Psoas muscle (tissue), 7 donors: ENCODE measurements at regions not wholly inside any gene's neighbourhood (a gene's known extent, or its start where the extent isn't known, plus 50 kb on each side); places are given as distances from the start of the nearest gene placed in this dataset.

Experiments
- ATAC-seq, 4 donors: fragments of 200-7000 bp; cut with Tn5 transposase; one replicate each; pipeline ENCODE4 v1.9.1; 2020; ENCODE audit warnings: moderate library complexity in 3 of 4, mild to moderate bottlenecking in 2 of 4
- DNase-seq, 2 donors: peaks; one replicate each; pipeline ENCODE4 v3.0.0-alpha.2; 2020
- H3K27ac ChIP-seq: fragments of 200-600 bp; one replicate; pipeline ENCODE4 v1.8.0; 2022
- H3K27me3 ChIP-seq, 3 donors: fragments of 200-600 bp in 1 of 3; one replicate each; pipeline versions ENCODE4 v1.6.1 to v1.8.0; 2013 to 2022; ENCODE audit warnings: low read length in 2 of 3, mild to moderate bottlenecking in 2 of 3, moderate library complexity in 1 of 3; ENCODE audit not compliant: insufficient read depth in 3 of 3
- H3K36me3 ChIP-seq, 2 donors: fragments of 200-600 bp in 1 of 2; one replicate each; pipeline versions ENCODE4 v1.6.1 to v1.8.0; 2013 to 2022; ENCODE audit warnings: low read depth in 1 of 2, mild to moderate bottlenecking in 1 of 2, moderate library complexity in 1 of 2; ENCODE audit not compliant: insufficient read depth in 1 of 2
- H3K4me1 ChIP-seq: fragments of 200-600 bp; one replicate; pipeline ENCODE4 v1.8.0; 2022
- H3K4me3 ChIP-seq: fragments of 200-600 bp; one replicate; pipeline ENCODE4 v1.8.0; 2022; ENCODE audit warnings: mild to moderate bottlenecking
- H3K9me3 ChIP-seq: fragments of 200-600 bp; one replicate; pipeline ENCODE4 v1.8.0; 2022
- WGBS, 3 donors: extraction: QIAGEN DNeasy Blood & Tissue Kit; methylation state at CpG; one replicate each; pipeline versions ENCODE4 v1.1.6 to v1.1.7; 2013; 5-methylcytosine and 5-hydroxymethylcytosine counted together
- intact Hi-C, 2 donors: fragments of 100-400 bp; cut with DNase I; formaldehyde crosslinking; loops; one replicate each; pipeline versions ENCODE4 v1.11.0 to v1.14.2; 2022
- TF ChIP-seq, protein P1 (sequence below): fragments of 200-600 bp; IDR thresholded peaks from one replicate; pipeline ENCODE4 v1.8.0; 2022; ENCODE audit warnings: antibody characterized with exemption
- donor health status: healthy with polysubstance abuse.
- donor health status: DM: no; HTN: no; CAD: no; lungs with moderate emphysema.
- donor health status: Bipolar disorder and iron deficiency.
- donor health status: healthy.
- donor health status: DM: yes; HTN: yes; CAD: no.
- donor health status: DM: no; HTN: no; CAD: no.
- donor health status: DM: yes; HTN: yes; CAD: no.

DNA sequence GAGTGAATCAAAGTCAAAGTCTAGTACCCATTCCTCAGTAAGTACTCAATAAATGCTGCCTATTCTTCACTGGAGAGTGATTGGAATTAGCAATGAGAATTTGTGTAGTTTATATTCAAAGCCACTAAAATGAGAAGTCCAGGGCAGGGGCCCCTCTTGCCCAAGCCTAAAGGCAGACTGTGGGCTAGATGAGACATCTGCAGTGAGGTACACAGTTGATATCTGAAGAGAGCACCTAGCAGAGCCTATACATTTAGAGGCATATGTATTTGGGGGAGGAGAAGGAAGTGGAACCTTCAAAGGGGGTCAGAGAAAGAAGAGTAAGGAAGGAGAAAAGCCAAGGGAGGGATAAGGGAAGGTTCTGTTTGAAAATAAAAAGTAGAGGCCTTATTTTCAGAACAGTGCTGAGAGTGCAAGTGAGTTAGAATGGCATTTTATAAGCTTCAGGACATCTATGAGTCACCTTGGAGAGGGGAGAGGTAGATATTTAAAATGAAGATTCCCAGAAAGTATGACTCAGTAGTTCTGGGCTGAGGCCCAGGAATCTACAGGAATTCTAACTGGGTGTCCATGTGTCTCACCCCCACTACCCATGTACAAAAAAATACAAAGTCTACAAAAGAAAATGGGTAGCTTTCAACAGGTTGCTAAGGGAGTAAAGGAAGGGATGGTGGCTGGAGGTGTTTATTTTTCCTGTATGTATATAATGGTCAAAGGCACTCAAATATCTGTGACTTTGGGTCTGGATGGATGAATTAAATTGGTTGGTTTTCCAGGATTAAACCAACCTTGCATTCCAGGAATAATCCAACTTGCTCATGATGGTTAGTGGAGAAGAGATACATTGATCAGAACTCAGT lies 135.1 kb downstream of the ZFP64 start:
- no peaks in the 10 kb centered on the region for H3K36me3 ChIP-seq
- ATAC-seq (no peak), DNase-seq (no peak)
- no peak overlapping the region for H3K27ac ChIP-seq
- H3K4me1 ChIP-seq, result no peaks in the 10 kb centered on the region
- H3K9me3 ChIP-seq, result no peaks in the 10 kb centered on the region
- H3K27me3 ChIP-seq, result no peaks in the 10 kb centered on the region
- H3K4me3 ChIP-seq, result no peak overlapping the region
- intact Hi-C loops, result loop anchor here in 1 of 2 donors (1.0 kb wide), 1 partner anchor 35 kb away; no protein-coding TSS in a partner anchor
- TF ChIP-seq, protein P1, sequence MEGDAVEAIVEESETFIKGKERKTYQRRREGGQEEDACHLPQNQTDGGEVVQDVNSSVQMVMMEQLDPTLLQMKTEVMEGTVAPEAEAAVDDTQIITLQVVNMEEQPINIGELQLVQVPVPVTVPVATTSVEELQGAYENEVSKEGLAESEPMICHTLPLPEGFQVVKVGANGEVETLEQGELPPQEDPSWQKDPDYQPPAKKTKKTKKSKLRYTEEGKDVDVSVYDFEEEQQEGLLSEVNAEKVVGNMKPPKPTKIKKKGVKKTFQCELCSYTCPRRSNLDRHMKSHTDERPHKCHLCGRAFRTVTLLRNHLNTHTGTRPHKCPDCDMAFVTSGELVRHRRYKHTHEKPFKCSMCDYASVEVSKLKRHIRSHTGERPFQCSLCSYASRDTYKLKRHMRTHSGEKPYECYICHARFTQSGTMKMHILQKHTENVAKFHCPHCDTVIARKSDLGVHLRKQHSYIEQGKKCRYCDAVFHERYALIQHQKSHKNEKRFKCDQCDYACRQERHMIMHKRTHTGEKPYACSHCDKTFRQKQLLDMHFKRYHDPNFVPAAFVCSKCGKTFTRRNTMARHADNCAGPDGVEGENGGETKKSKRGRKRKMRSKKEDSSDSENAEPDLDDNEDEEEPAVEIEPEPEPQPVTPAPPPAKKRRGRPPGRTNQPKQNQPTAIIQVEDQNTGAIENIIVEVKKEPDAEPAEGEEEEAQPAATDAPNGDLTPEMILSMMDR, result no peak

DNA sequence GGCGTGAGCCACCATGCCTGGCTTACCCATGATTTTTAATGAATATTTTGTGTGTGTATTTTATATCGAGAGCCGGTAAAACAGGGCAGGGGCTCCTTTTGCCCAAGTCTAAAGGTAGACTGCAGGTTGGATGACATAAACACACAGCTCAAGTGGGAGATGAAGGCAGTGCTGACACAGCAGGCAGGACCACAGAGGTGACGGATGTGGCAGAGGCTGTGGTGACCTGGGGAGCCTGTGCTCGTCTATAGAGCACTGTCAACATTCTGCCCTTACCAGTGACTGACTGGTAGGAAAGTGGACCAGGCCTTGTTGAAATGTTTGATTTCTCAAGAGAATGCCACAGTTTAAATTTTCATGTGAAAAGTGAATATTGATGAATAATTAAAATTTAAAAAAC lies 137.5 kb downstream of the ZFP64 start:
- no peaks in the 10 kb centered on the region for H3K27me3 ChIP-seq
- ATAC-seq (no peak), DNase-seq (no peak)
- intact Hi-C loops, result no loop called here
- H3K27ac ChIP-seq, result no peak overlapping the region
- TF ChIP-seq, protein P1, result no peak
- no peaks in the 10 kb centered on the region for H3K36me3 ChIP-seq
- 90 to 97% (median 96%) methylated on average over 5 of the region's 5 CpGs for WGBS, 3 donors
- H3K4me1 ChIP-seq, result no peaks in the 10 kb centered on the region
- H3K4me3 ChIP-seq, result no peak overlapping the region
- H3K9me3 ChIP-seq, result no peaks in the 10 kb centered on the region

DNA sequence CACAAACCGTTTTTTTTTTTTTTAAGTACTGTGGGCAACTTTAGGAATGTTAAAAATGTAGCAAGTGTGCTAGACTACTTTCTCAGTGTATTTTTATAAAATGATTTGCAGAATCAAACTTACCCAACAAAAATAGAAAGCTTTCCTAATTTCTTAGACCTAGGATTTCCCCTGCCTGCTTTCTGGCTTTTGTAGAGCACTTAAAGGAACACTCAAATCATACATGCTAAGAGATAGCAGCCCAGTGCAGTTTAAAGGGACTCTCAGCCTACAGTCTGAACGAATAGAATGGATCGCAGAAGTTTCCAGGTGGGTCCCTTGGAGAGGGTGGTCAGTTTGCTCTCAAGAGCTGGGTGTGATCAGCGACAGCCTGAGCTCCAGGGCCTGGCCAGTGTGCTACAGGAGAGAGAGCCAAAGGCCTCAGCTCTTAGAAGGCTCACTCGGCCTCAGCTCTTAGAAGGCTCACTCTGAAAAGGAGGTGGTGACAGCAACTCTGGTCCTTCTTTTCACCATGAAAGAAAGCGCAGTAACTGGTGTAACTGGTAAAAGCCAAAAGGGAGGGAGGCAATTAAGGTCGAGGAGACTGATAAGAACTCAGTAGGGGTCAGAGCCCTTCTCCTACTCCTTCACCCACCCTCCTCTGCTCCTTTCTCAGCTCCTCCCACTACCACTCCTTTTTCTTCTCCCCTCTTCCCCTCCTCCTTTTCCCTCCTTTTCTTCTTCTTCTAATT lies 142.4 kb downstream of the ZFP64 start:
- no peaks in the 10 kb centered on the region for H3K36me3 ChIP-seq
- H3K9me3 ChIP-seq, result no peaks in the 10 kb centered on the region
- H3K4me3 ChIP-seq, result no peak overlapping the region
- TF ChIP-seq, protein P1, result no peak
- H3K27ac ChIP-seq, result no peak overlapping the region
- H3K4me1 ChIP-seq, result no peaks in the 10 kb centered on the region
- no peak for ATAC-seq
- intact Hi-C loops, result no loop called here
- no peak for DNase-seq
- WGBS, 3 donors, result 42 to 49% (median 45%) methylated on average over 7 of the region's 7 CpGs
- no peaks in the 10 kb centered on the region for H3K27me3 ChIP-seq

DNA sequence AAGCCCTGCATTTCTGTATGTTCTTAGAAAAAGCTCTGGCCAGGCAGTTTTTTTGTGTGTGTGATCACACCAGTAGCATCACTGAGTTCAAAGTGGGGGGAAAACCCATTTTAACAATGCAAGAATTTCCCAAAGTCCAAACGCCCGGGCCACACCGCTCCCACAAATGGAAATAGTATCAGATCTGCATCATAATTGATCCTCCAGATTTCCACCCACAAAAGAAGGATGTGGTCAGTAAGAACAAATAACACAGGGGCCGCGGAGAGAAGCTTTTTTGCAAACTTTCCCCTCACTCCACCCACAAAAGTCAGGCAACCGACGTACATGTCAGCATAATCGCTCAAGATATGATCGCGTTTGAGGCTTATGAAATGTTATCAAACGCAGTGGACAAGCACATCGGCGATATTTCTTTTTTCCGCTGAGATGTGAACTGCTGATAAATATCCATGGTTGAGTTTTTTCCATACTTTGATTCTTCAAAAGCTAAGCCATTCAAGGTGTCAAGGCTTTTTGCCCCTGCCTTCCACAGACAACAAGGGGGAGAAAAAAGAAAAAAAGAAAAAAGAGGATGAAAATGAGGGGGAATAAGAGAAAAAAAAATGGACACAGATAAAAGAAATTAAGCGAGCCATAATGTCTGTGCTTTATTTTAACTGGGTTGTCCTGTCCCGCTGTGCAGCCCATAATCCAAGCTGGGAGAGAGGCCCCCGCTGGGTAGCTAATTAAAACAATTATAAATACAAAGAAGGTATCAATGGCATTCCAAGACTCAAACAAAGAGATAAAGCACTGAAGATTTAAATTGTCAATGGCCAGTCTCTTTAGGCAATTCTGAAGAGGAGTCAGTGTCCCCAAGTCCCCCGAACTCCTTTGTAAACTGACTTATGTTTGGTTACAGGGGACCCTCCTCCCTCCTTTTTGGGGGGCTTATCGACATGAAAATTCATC lies 143.5 kb downstream of the ZFP64 start:
- no peaks in the 10 kb centered on the region for H3K27me3 ChIP-seq
- DNase-seq (no peak), ATAC-seq (no peak)
- TF ChIP-seq, protein P1, result no peak
- H3K4me3 ChIP-seq, result no peak overlapping the region
- intact Hi-C loops, result no loop called here
- no peaks in the 10 kb centered on the region for H3K36me3 ChIP-seq
- no peak overlapping the region for H3K27ac ChIP-seq
- H3K4me1 ChIP-seq, result no peaks in the 10 kb centered on the region
- no peaks in the 10 kb centered on the region for H3K9me3 ChIP-seq
- WGBS, 3 donors, result 33 to 39% (median 35%) methylated on average over 19 of the region's 19 CpGs
